ENCODE measurements at regions not wholly inside any gene's neighbourhood (a gene's known extent, or its start where the extent isn't known, plus 50 kb on each side); places are given as distances from the start of the nearest gene placed in this dataset.

GRCh38 chr3:110026421-110026820 lies 689.1 kb upstream of the DPPA4 start:
- Histone ChIP-seq H3K9me3 (ENCODE audit: low read length) (no peaks in the 10 kb centered on the region), H3K9me2 (ENCODE audit: insufficient read depth, low read length) (no peaks in the 10 kb centered on the region), H3K4me3 (ENCODE audit: low read depth, low read length, poor library complexity, severe bottlenecking) (no peak overlapping the region), H3K27ac (ENCODE audit: low read depth, low read length, poor library complexity, severe bottlenecking) (no peak overlapping the region), H3K36me3 (ENCODE audit: insufficient read depth, low read length) (no peaks in the 10 kb centered on the region), H3K4me1 (ENCODE audit: insufficient read depth, low read length, poor library complexity, severe bottlenecking) (no peaks in the 10 kb centered on the region), H4K20me1 (ENCODE audit: insufficient read depth, low read length) (no peaks in the 10 kb centered on the region), H3K4me2 (ENCODE audit: low read length) (no peak overlapping the region), H2AFZ (ENCODE audit: low read length) (no peak overlapping the region), H3K79me2 (ENCODE audit: insufficient read depth, low read depth, low read length) (no peaks in the 10 kb centered on the region)
- BruUV-seq (replicated peaks), result no TSS peak
- ChIA-PET CTCF (ENCODE audit: unreplicated experiment) (no interaction called here), POLR2A (interaction anchor here (0.7 kb wide), 1 partner anchor 198 kb away, joined by 3 read pairs; no protein-coding TSS in a partner anchor)
- TF ChIP-seq EZH2phosphoT487 (IDR thresholded peaks at IDR 0.05; ENCODE audit: borderline replicate concordance, low read depth, low read length) (no peak), CTCF (conservative IDR thresholded peaks at IDR 0.05; ENCODE audit: low read length) (no peak)
- intact Hi-C loops (cut with micrococcal nuclease; ENCODE audit: unreplicated experiment), result no loop called here
- DNase-seq (ENCODE audit: low spot score), result no peak

GRCh38 chr3:110027446-110028080 lies 690.2 kb upstream of the DPPA4 start:
- ChIA-PET POLR2A (no interaction called here), CTCF (ENCODE audit: unreplicated experiment) (no interaction called here)
- no TSS peak for BruUV-seq (replicated peaks)
- intact Hi-C loops (cut with micrococcal nuclease; ENCODE audit: unreplicated experiment), result no loop called here
- no peak for DNase-seq (ENCODE audit: low spot score)
- TF ChIP-seq CTCF (conservative IDR thresholded peaks at IDR 0.05; ENCODE audit: low read length) (no peak), EZH2phosphoT487 (IDR thresholded peaks at IDR 0.05; ENCODE audit: borderline replicate concordance, low read depth, low read length) (no peak)
- Histone ChIP-seq H2AFZ (ENCODE audit: low read length) (no peak overlapping the region), H3K4me2 (ENCODE audit: low read length) (no peak overlapping the region), H3K9me2 (ENCODE audit: insufficient read depth, low read length) (no peaks in the 10 kb centered on the region), H3K4me1 (ENCODE audit: insufficient read depth, low read length, poor library complexity, severe bottlenecking) (no peaks in the 10 kb centered on the region), H3K36me3 (ENCODE audit: insufficient read depth, low read length) (no peaks in the 10 kb centered on the region), H3K4me3 (ENCODE audit: low read depth, low read length, poor library complexity, severe bottlenecking) (no peak overlapping the region), H3K27ac (ENCODE audit: low read depth, low read length, poor library complexity, severe bottlenecking) (no peak overlapping the region), H4K20me1 (ENCODE audit: insufficient read depth, low read length) (no peaks in the 10 kb centered on the region), H3K79me2 (ENCODE audit: insufficient read depth, low read depth, low read length) (no peaks in the 10 kb centered on the region), H3K9me3 (ENCODE audit: low read length) (no peaks in the 10 kb centered on the region)

GRCh38 chr3:110031975-110032374 lies 694.6 kb upstream of the DPPA4 start:
- H3K9me2 ChIP-seq (ENCODE audit: insufficient read depth, low read length), result no peaks in the 10 kb centered on the region
- H3K4me3 ChIP-seq (ENCODE audit: low read depth, low read length, poor library complexity, severe bottlenecking), result no peak overlapping the region
- no peaks in the 10 kb centered on the region for H3K9me3 ChIP-seq (ENCODE audit: low read length)
- ChIA-PET CTCF (ENCODE audit: unreplicated experiment) (no interaction called here), POLR2A (no interaction called here)
- no peaks in the 10 kb centered on the region for H4K20me1 ChIP-seq (ENCODE audit: insufficient read depth, low read length)
- BruUV-seq (replicated peaks), result no TSS peak
- no peak overlapping the region for H3K27ac ChIP-seq (ENCODE audit: low read depth, low read length, poor library complexity, severe bottlenecking)
- TF ChIP-seq CTCF (conservative IDR thresholded peaks at IDR 0.05; ENCODE audit: low read length), result no peak
- TF ChIP-seq EZH2phosphoT487 (IDR thresholded peaks at IDR 0.05; ENCODE audit: borderline replicate concordance, low read depth, low read length), result no peak
- no peak for DNase-seq (ENCODE audit: low spot score)
- H3K4me1 ChIP-seq (ENCODE audit: insufficient read depth, low read length, poor library complexity, severe bottlenecking), result no peaks in the 10 kb centered on the region
- intact Hi-C loops (cut with micrococcal nuclease; ENCODE audit: unreplicated experiment), result no loop called here
- H3K4me2 ChIP-seq (ENCODE audit: low read length), result no peak overlapping the region
- H3K79me2 ChIP-seq (ENCODE audit: insufficient read depth, low read depth, low read length), result no peaks in the 10 kb centered on the region
- H3K36me3 ChIP-seq (ENCODE audit: insufficient read depth, low read length), result no peaks in the 10 kb centered on the region
- H2AFZ ChIP-seq (ENCODE audit: low read length), result no peak overlapping the region
